Right ventricle myocardium inferior (tissue), 1 donor: ENCODE measurements at regions not wholly inside any gene's neighbourhood (a gene's known extent, or its start where the extent isn't known, plus 50 kb on each side); places are given as distances from the start of the nearest gene placed in this dataset.

ENCODE experiments used
- ATAC-seq: fragments of 200-7000 bp; cut with Tn5 transposase; one replicate; pipeline ENCODE4 v1.9.1; 2020; ENCODE audit warnings: mild to moderate bottlenecking, moderate library complexity
- DNase-seq: peaks from one replicate; pipeline ENCODE4 v3.0.0; 2021; ENCODE audit errors: missing footprints
- intact Hi-C: fragments of 100-400 bp; cut with DNase I; formaldehyde crosslinking; loops from one replicate; pipeline ENCODE4 v1.11.0; 2022
- donor health status: DM: no; HTN: yes; CAD: no; lungs with severe emphysema.

DNA sequence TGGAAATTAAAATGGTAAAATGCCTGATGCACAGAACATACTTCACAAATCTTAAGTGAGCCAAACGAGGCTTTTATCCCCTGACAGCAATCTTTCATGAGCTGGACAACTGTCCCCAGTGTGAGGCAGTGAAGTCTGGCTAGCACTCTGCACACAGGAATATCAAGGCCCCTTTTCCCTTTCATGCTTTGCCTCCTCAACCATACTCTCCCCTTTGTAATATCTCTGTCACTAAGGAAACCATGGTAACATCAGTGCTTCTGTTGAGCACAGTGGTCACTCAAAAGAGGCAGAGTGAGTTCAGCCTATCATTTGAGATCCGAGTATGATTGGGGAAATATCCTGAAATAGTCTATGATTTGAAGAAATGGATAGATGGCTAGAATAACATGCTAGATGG lies 318.3 kb downstream of the ENC1 start:
- ATAC-seq (no peak), DNase-seq (no peak)
- intact Hi-C loops, result no loop called here

DNA sequence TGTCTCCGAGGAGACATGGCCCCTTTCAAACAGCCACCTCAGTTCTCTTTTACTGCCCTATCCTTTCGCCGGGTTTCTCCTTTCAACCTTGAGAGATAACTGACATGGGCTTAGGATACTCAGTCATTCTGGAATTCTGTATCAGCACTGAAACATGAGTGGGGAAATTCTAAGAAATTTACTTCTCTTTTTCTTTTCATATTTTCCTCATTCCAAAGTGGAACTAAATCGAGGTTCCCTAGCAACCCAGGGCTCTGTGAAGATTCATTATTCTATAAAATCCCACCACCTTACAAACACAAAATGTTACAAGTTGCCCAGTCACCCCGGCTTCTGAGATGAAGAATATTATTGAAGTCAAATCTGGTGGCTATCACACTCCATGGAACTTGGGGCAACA lies 319.2 kb downstream of the ENC1 start:
- intact Hi-C loops, result no loop called here
- no peak for DNase-seq
- ATAC-seq, result no peak

DNA sequence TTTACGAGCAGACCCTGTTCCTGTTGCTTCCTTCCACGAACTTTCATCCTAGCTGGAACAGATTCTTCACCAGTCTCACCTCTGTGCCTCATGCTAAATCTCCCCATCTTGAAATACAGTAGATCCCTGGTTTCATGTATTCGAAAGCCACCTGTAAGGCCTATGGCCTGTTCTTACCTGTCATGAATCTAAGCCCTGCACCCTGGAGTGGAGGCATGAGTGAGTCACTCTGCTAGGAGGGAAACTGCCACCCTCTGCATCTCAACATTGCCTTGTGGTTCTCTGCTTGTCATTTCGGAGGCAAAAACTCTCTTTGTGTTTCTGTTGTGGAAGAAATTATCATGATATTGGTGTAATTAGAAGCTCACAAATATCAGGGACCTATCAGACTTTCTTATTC lies 320.0 kb downstream of the ENC1 start:
- ATAC-seq (no peak), DNase-seq (no peak)
- intact Hi-C loops, result no loop called here

DNA sequence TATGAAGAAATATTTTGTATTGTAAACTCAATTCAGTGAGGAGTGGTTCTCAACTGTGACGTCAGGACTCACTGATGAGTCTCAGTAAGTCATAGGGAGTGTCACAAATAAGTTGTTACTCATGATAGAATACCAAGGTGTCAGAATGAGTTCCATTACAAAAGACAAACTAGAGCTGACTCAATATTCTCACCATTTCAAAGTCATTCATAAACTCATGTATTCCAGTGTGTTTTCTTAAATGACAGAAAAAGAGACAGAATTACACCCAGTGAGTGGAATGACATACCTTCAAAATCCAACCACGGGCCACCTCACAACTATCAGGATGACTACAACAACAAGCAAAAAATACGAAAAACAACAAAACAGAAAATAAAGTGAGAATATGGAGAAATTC lies 321.5 kb downstream of the ENC1 start:
- no peak for ATAC-seq
- intact Hi-C loops, result no loop called here
- no peak for DNase-seq

DNA sequence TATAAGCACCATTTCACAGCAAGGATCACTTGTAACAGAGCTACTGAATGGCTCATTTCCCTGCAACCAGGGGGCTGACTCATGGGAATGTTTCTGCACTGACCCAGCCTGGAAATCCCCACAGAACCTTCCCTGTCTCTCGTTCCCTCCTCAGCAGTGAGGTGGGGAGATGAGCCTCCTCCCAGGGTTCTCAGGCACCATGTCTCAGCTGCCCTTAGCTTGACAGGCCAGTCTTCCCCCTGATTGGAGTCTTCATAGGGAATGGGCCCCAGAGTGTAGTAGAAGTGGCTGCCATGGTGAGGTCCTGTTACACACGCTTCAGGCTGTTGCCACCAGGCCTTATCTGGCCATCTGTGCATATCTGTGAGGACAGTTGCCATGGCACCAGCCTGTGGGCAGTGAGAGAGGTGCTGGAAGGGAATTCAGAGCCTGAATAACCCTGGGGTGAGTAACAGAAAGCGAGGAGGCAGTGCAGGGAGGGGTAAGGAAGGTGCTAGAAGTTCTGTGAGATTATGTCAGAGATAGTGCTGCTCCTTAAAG lies 324.4 kb downstream of the ENC1 start:
- DNase-seq (no peak), ATAC-seq (no peak)
- intact Hi-C loops, result no loop called here

DNA sequence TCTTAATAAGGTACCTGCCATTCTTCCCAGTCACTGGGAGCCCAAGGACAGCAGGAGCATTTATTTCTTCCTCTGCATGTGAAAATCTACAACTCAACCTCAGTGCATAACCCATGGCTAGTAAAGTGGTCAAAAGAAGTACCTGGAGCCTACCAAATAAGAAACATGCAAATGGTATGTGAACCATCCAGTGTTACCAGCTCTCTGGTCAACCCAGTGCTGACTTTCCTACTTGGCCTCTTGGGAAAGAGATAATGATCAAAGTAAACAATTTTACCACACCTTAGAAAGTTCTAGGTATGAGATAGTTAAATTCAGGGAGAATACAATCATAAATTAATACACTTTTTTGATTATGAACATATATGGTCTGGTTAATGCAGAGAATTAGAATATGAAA lies 325.6 kb downstream of the ENC1 start:
- intact Hi-C loops, result no loop called here
- ATAC-seq, result no peak
- DNase-seq, result no peak

DNA sequence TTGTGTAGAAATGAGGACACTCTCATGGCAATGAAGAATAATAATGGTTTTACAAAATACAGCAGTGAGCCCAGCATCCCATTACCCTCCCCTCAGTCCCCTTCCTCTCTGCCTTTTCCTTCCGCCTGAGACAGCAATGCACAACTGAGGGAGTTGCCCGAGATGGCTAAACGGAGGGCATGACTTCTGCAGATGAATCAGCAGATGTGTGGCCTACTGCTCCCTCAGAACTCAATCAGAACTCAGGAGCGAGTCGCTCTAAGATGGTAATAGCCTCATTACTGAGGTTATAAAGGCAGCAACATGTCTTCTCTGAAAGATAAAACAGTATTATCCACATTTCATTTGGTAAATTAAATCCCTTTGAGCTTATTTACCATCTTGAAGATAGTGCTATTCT lies 326.6 kb downstream of the ENC1 start:
- intact Hi-C loops, result no loop called here
- ATAC-seq, result no peak
- no peak for DNase-seq

DNA sequence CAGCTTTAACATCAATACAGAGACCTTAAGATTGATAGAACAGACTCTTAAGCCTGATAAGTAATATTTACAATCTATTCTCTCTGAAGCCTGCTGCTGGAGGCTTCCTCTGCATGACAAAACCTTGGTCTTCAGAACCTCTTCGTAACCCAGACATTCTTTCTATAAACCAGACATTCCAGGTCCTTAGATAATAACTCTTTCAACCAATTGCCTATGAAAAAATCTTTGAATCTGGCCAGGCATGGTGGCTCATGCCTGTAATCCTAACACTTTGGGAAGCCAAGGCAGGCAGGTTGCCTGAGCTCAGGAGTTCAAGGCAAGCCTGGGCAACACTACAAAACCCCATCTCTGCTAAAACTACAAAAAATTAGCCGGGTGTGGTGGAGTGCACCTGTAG lies 327.8 kb downstream of the ENC1 start:
- intact Hi-C loops, result no loop called here
- DNase-seq, result no peak
- ATAC-seq, result no peak

DNA sequence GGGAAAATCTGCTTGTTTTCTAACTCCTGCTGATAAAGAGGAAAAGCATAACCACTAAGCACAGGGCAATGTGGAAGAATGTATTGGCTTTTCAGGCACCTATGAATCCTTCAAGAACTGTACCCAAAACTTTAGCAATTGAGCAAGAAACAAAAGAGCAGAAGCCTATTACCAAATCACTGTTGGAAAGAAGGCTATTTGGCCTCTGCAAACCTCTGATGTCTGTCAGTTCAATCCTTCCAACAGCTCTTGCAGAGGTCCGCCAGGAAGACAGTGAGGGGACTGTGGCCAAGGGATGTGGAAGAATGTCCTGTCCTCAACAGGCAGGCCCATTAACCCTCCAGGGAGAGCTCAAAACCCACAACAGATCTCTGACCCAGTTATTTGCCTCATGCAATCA lies 328.6 kb downstream of the ENC1 start:
- intact Hi-C loops, result no loop called here
- no peak for DNase-seq
- peak; percentile 62 for ATAC-seq

DNA sequence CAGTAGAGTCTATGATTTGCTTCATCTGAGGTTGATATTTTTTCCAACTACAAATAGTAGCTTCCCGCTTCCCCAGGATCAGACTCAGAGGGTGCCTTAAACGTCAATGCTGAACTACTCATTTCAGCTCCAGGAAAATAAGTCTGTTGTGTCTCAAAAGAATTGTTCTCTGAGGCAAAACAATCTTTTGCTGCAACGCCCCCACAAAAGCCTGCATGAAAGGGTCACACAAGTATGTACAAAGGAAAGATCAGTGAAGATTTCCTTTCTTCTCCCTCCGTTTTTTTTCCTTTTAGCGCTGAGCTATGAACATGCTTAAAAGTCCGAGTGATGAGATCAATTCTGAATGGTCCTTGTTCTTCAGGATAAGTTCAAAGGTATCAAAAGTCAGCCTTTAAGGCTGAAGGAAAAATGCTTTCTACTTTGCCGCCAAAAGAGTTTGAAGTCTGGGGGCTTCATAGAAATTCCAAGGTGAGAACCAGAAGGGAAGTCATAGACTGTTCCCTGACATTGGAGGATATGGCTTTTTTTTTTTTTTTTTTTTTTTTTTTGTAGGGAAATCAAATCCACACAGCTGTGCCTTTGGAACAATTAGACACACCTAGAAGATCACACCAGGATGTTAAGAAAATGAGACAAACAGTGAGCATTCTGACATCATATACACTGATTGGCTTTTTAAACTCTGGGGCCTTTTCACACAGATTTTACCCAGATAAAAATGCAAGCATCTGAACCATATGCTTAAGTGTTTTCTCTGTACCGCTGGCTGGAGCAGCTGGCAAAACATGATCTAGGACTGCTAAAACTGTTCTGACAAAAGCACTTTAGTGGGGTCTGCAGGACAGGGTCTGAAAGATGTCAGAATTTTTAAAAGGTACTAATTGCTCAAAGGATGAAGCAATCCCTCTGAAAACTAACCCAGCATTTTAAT lies 329.3 kb downstream of the ENC1 start:
- DNase-seq, result no peak
- intact Hi-C loops, result no loop called here
- ATAC-seq, result no peak

DNA sequence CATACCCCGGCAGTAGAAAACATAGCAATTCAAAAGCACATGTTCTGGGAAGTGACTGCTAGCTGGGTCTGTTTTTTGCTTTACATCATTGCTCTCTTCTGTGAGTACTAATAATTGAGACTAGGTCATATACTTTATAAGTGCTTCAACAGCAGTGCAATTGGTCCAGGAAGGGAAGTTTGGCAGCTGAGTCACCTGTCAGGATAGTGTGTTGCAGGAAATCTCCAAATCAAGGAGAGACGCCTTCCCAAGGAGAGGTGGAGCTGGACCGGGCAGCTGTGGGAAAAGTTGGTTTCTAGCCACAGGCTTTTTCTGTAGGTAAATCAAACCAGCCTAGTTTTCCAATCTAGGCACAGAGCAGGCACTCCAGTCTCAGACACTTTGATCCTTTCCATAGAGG lies 330.1 kb downstream of the ENC1 start:
- intact Hi-C loops, result no loop called here
- ATAC-seq (no peak), DNase-seq (no peak)

DNA sequence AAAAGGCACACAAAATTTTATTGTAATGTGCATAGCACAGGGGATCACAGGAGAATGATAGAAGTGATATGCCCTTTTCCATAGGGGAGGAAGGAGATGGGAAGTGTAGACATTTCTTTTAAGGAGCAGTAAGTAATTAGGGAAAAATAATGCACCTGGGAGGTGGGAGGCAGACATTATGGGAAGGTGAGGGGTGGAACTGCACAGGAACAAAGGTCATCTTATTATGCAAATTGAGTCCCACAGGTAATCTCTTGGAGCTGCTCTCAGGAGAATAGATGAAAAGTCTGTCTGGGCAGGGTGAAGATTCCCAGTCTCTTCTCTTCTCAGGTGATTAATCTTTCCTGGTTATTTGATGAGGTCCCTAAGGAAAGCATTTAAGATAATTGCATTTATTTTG lies 331.5 kb downstream of the ENC1 start:
- DNase-seq (no peak), ATAC-seq (no peak)
- intact Hi-C loops, result no loop called here

DNA sequence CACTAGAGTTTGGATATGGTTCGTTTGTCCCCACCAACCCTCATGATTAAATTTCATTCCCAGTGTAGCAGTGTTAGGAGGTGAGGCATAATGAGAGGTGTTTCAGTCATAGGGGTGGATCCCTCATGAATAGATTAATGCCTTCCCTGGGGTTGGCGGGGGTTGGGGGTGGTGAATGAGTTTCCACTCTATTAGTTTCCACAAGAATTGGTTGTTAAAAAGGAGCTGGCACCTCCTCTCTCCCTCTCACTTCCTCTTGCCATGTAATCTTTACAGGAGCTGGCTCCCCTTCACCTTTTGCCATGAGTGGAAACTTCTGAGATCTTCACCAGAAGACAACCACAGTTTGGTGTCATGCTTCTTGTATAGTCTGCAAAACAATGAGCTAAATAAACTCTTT lies 333.7 kb downstream of the ENC1 start:
- intact Hi-C loops, result no loop called here
- DNase-seq (no peak), ATAC-seq (no peak)

DNA sequence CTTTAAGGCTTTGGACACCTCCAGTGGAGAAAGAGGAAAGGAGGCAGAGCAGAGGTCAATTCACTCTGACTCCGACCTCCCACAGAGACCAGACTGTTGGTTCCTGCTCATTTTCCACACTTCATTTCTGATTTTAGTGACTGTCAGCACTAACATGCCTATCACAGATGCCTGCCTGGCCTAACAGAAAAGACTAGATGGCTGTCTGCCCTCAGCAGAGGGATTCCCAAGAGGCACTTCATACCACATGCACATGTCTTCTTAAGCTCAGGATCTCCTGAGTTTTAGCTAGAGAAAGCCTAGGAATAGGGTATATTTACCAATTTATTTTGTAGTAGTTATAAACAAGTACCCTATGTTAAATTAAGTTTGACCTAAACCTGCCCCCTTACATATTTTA lies 336.0 kb downstream of the ENC1 start:
- intact Hi-C loops, result no loop called here
- no peak for DNase-seq
- ATAC-seq, result no peak

DNA sequence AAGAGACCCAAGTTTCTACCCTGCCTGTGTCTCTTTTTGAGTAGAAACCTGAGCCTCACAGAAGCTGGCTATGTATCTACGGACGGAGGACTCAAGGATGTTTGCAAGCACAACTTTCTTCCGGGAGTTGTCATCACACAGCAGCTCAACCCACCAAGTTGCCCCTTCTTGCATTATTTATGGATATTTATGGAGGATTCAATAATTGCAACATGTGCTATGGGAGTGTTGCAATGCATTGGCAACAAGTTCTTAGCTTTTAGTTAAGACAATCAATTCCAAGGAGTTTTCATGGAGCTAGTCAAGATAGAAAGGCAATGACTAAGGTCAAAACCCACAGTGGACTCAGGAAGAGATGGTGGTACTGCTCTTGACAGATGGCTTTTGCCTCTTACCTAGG lies 336.9 kb downstream of the ENC1 start:
- intact Hi-C loops, result no loop called here
- DNase-seq (no peak), ATAC-seq (no peak)

DNA sequence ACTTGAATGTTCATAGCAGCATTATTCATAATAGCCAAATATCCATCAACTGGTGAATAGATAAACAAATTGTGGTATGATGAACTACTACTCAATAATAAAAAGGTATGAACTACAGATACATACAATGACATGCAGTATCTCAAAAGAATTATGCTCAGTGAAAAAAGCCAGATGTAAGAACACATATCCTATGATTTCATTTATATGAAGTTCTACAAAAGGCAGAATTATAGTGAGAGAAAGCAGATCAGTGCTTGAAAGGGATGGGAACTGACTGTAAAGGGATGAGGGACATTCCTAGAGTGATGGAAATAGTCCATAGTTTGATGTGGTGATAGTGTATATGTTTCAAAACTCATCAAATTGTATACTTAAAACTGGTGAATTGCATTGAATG lies 339.0 kb downstream of the ENC1 start:
- ATAC-seq (no peak), DNase-seq (no peak)
- intact Hi-C loops, result no loop called here

DNA sequence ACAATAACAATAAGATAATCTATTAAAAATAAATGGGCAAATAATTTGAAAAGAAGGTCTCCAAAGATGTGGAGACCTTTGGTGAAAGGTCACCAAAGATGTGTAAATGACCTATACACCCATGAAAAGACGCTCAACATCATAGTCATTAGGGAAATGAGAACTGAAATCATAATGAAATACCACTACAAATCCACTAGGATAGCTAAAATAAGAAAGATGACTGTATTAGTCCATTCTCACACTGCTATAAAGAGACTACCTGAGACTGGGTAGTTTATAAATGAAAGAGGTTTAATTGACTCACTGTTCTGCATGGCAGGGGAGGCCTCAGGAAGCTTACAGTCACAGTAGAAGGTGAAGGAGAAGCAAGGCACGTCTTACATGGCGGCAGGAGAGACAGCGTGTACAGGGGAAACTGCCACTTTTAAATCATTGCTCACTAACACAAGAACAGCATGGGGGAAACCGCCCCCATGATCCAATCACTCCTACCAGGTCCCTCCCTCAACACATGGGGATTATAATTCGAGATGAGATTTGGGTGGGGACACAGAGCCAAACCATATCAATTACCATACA lies 339.6 kb downstream of the ENC1 start:
- intact Hi-C loops, result no loop called here
- DNase-seq (no peak), ATAC-seq (no peak)

DNA sequence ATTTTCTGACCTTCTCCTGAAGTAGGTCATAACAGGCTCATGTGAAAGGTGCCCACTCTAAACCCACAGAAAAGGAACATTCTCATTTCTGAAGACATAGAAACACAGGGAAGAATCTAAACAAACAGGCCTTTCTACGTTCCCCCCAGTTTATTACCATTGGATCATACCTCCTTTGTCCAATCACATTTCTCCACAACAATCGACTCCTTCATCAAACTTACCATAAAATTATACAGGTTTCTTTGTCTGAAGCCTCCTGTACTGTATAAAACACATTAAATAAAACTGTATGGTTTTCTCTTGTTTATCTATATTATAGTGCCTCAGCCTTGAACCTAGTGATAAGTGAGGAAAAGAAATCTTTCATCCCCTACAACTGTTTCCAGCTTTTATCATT lies 340.7 kb downstream of the ENC1 start:
- no peak for ATAC-seq
- intact Hi-C loops, result no loop called here
- DNase-seq, result no peak

DNA sequence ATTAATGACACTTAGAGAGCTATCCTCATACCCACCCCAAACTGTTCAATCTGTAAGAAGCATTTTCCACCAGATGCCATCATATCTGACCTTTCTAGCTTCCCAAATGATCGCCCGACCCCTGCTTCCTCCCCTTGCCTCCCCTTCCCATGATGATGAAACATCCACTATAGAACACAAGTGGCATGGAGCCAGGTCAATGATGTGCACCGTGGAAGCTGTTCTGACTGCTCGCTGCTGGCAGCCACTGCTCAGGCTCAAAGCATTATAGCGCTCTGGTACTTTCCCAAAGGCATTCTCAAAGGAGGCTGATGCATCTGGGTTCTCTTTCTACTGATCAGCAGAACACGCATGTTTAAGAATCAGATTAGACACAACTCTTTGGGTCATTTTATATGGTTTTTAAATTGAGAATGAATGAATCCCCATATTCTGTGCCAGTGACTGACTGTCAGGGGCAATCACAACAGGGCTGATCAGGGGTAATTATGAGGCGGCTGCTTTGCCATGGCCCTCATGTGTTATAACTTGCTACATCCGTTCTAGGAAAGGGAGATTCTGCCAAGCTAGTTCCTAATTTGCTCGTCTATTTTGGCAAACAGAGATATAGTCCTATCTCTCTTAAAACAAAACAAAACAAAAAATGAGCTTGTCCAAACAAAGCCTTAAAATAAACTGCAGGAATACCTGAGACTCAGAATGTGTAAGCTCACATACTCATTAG lies 343.7 kb downstream of the ENC1 start:
- DNase-seq (peak; percentile 55), ATAC-seq (peak; percentile 44)
- intact Hi-C loops, result no loop called here

DNA sequence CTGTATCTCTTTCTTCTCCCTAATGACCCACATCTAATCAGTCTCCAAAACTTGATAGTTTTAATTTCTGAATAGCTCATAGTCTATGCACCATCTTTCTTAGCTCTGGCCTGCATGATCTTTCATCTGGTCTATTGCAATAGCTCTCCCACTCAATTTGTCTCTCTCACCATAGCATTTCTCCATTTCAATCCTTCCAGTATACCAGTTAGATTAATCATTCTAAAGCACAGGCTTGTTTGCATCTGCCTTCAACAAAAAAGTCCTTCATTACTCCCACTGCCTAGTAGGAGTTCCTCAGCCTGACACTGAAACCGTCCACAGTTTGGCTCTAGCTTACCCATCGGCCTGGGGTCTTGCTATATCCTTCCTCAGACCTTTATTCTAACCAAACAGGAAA lies 344.9 kb downstream of the ENC1 start:
- no peak for ATAC-seq
- intact Hi-C loops, result no loop called here

More for the DNA sequence above, 344.9 kb downstream of the ENC1 start:
- no peak for DNase-seq
